GM23248 (cell line): ENCODE measurements at regions not wholly inside any gene's neighbourhood (a gene's known extent, or its start where the extent isn't known, plus 50 kb on each side); places are given as distances from the start of the nearest gene placed in this dataset.

ENCODE experiments used
- EZH2 ChIP-seq: fragments of 200-600 bp; sonication (generic); IDR thresholded peaks from 2 replicates; pipeline ENCODE4 v1.6.1; 2018; ENCODE audit warnings: antibody characterized with exemption, mild to moderate bottlenecking; ENCODE audit not compliant: insufficient read depth, poor library complexity, severe bottlenecking
- EZH2phosphoT487 ChIP-seq: fragments of 200-600 bp; sonication (generic); IDR thresholded peaks from 2 replicates; pipeline ENCODE4 v1.6.1; 2018; ENCODE audit warnings: antibody characterized with exemption, moderate library complexity, mild to moderate bottlenecking, low read depth; ENCODE audit not compliant: insufficient read depth

DNA sequence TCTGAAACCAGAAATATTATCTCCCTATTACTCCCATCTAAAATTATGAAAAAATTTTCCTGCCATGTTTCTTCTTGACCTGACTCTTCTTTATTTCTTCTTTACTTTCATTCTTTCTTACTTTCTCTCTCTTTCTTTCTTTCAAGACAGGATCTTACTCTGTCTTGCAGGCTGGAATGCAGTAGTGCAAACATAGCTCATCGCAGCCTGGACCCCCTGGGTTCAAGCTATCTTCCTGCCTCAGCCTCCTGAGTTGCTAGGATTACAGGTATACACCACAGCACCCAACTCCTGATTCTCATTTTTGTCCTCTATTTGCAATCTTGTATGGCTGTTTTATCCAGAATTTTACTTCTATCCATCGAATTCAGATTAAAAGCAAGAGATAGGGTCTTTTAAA is 631.1 kb downstream of the TBC1D4 start:
- TF ChIP-seq EZH2 = no peak
- no peak for TF ChIP-seq EZH2phosphoT487
